GM19372 (cell line): ENCODE measurements at regions not wholly inside any gene's neighbourhood (a gene's known extent, or its start where the extent isn't known, plus 50 kb on each side); places are given as distances from the start of the nearest gene placed in this dataset.
A peak's percentile ranks its signal among the peaks of the same experiment; 100 is the strongest.

Experiments
- ATAC-seq: cut with Tn5 transposase; IDR thresholded peaks from one replicate; pipeline ENCODE4 v1.9.1; 2021; ENCODE audit warnings: mild to moderate bottlenecking, low read depth, moderate library complexity; ENCODE audit not compliant: unreplicated experiment

DNA sequence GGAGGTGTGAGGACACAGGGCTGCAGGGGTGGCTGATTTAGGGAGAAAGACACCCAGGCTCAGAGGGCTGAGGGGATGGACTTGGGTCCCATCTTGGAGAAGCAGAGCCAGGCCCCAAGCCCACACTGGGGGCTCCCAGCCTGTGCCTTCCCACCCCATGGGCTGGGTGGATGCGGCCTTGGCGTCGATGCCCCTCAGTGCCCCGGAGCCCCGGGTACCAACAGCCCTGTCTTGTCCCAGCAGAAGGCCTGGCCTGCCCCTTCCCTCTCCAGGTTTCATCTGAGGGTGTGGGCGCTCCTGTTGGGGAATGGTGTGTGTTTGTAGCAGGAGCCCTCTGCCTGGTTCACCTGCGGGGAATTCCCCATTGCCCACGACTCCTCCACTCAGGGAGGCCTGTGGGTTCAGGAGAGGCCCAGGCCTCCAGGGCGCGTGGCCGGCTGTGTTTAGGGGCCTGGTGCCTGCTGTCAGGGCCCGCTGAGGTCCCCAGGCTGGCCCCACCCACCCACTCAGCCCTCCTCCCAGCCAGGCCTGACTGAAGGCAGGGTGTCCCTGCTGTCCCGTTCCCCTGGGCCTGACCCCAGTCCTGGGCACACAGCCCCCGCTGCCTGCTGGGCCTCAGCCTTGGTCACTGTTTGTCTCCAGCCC, 51.1 kb upstream of the BEGAIN start:
- ATAC-seq = no peak

DNA sequence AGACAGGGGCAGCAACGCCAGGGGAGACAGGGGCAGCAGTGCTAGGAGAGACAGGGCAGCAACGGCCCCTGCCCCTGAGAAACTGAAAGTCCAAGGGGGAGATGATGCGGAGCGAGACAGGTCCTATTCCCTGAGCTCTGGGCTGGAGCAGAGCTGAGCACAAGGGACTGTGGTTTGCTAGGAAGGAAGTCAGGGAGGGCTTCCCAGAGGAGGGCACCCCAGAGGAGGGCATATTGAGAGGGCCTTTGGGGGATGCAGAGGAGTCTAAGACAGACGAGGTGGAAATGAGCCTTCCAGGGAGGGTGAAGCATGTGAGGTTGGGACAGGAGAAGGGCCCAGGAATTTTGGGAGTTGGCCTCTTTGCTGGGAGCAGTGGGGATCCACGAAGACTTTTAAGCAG, 52.1 kb upstream of the BEGAIN start:
- ATAC-seq = no peak

DNA sequence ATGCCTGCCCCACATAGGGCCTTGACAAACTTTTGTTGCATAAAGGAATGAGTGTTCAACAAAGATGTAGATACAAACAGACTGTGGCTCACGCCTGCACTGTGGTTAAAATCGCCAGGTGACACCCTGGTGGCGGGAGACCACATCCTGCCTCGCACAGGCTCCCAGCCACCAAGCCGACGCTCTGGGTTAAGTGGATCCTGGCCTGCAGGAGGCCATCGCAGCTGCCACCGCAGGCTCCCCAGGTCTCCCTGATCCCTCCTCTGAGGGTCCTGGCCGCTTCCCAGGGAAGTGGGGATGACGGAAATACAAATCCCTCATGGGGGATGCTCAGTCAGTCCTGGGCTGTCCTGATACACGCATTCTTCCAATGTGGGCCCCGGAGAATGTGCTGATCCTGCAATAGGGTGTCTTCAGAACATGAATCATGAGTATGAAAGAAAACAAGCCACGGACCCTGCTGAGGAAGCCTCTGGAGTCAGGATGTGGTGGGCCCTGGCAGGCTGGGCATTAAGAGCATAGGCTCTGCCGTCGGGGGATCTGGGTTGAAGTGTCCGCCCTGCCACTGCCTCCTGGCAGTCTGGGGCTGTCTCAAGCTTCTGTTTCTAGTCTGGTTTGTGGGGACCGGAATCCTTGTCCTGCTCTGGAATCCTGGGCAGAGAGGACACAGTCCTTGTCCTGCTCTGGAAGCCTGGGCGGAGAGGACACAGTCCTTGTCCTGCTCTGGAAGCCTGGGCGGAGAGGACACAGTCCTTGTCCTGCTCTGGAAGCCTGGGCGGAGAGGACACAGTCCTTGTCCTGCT, 53.5 kb upstream of the BEGAIN start:
- ATAC-seq = peak; percentile 98

DNA sequence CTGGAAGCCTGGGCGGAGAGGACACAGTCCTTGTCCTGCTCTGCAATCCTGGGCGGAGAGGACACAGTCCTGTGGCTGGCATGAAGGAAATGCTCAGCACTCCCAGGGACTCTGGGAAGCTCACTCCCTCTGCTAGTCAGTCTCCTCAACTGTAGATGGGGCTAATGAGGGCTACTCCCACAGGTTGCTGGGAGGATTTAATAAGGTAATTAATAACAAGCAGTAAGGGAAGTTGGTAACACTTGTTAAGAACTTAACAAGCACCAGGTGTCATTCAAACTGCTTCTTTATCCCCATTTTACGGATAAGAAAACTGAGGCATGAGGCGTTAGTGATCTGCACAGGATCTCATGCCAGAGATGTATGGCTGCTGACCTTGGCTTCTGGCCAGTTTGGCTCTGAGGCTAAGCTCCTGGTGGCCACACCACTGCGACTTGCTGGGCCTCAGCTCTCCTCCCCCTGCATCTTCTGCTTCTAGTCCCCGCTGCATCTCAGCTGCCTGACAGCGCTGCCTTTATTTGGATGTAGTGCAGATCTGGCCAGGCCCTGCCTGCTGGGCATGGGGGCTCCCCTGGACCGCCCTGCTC, 54.1 kb upstream of the BEGAIN start:
- no peak for ATAC-seq

DNA sequence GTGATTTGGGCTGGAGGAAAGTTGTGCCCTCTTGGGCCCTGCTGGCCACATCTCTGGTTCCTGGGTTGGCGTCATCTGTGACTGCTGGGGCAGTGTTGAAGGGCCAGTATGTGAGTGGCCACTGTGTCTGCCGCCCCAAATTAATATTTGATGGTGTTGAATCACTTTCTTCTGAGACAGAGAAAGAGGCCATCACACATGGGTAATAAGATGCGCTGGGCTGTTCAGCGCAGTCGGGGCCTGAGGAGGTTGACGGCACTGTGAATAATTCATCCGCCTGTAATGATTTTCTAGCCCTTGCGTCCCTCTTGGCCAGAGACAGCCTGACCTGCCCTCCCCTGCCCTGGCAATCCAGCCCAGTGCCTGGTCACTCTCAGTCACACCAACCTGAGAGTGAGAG, 56.2 kb upstream of the BEGAIN start:
- no peak for ATAC-seq

DNA sequence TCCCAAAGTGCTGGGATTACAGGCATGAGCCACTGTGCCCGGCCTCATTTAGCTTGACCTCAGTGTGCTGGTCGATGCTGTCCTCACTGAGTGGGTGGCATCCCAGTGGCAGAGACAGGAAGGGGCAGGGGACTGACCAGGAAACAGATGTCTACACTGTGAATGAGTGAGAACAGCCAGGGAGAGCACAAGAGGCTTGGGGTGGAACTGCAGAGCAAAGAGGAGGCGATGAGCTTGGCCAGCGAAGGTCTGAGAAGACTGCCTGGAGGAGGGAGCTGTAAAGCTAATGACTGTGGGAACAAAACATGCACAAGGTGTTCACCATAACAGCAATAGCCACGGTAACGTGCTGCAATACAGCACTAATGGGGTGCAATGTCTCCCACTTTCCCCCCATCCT, 57.2 kb upstream of the BEGAIN start:
- ATAC-seq = no peak

DNA sequence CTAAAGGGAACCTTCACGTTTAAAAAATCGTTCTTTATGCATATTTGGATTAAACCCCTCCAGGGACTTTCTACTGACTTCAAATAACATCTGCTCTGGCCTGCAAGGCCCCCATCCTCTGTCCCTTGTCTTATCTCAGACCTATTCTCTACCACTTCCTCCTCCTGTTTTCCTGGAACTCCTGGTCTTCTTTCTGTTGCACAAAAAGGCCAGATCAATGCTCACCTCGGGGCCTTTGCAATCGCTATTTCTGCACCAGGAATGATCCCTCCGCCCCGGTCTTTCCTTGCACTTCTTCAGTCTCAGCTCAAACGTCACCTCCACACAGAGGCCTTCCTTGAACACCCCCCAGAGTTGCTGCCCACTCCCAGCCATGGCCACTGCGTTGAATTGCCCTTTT, 57.6 kb upstream of the BEGAIN start:
- ATAC-seq = no peak

DNA sequence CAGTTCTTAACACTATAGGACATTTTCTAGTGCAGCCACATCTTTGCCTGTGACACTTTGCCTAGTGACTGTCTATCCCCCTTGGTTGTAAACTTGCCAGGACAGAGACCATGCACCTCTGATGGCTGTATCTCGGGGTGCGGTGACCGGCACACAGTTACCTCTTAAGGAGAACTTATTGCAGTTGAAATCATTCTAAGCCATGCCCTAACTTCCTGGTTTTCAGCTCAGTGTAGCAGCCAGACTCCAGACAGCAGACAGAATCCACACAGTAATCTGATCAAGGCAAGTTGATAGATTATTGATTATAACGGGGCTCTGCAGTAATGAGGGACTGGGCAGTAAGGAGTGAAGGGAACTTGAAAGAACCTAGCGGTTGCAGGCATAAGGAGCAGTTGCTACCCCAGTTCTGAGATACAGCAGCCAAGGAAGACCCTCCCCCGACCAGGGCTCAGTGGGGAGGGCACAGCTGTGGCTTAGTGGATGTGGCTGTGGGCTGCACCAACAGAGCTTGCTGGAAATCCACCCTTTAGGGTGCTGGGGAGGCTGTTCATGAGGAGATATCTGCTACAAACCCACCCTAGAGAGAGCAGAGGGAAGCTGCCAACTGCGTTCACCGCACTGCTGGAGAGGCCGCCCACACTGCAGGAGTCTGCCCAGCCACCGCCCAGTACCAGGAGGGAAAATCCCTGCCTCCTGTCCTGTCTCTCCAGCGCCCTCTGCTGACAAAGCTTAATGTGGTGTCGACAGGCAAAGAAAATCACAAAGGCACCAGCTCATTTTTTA, 58.2 kb upstream of the BEGAIN start:
- peak; percentile 89 for ATAC-seq

DNA sequence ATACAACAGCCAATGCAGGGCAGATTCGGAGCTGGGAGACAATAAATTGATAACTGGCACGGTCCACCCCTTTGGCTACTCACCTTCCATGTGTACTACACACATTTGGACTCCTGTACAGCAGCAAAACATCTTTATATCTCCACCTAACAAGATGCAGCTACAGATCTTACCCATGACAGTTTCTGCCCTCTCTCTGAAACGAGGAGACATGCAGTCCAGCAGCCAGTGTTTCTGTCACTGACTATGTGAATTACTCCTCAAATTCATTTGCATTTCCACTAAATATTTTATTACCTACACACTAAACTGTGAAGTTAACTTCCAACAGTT, 58.7 kb upstream of the BEGAIN start:
- no peak for ATAC-seq

DNA sequence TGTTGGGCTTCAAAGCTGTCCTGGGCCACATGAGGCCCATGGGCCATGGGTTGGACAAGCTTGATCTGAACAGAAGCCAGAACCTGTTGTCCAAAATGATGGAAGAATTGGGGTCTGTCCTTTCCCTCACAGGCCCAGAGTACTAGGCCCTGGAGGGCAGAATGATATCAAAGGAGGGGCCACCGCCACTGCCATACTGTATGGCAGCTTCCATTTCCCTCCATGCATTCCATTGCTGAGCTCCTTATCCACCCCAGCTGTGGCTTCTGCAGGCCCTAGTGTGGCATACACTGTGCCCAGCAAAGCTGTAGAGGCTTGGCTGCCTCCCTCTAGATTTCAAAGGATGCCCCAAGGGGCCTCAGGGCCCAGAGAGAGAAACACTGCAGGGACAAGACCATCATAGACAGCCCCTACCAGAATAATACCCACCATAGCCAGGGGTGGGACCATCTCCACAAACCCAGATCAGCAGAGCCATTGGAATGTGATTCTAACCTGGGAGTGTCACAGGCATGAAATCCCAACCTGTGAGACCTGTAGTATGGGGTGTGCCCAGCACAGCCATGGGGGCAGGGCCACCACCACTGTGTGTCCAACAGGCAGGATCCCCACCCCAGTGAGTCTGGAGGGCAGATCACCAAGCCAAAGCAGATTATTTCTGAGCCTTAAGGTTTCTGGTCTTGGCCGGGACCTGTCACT, 61.4 kb upstream of the BEGAIN start:
- ATAC-seq = no peak

DNA sequence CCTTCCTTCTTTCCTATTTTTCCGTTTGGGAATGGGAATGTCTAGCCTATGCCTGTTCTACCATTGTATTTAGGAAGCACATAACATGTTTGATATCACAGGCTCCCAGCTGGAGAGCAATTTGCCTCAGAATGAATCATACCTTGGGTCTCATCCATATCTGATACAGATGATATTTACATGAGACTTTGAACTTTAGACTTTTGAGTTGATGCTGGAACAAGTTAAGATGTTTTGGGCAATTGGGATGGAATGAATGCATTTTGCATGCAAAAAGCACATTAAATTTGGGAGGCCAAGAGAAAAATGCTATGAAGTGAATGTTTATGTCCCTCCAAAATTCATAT, 61.9 kb upstream of the BEGAIN start:
- no peak for ATAC-seq

DNA sequence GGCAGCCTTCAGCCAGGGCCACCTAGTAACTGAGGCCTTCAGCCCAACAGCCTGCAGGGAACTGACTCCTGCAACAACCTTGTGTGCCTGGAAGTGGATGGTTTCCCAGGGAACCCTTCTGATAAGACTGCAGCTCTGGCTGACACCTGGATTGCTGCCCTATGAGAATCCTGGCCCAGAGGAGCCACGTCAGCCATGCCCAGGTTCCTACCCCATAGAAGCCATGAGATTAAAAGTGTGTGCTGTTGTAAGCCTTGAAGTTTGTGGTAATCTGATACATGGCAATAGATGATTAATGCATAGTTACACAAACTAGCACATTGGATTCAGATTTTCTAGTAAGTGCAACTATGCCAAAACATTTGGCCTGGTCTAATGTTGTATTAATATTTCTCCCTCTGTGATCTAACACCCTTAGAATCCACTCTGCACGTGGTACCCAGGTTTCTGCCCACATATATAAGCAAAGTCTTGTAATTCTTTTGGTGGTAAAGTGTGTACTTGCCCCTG, 64.8 kb upstream of the BEGAIN start:
- no peak for ATAC-seq

DNA sequence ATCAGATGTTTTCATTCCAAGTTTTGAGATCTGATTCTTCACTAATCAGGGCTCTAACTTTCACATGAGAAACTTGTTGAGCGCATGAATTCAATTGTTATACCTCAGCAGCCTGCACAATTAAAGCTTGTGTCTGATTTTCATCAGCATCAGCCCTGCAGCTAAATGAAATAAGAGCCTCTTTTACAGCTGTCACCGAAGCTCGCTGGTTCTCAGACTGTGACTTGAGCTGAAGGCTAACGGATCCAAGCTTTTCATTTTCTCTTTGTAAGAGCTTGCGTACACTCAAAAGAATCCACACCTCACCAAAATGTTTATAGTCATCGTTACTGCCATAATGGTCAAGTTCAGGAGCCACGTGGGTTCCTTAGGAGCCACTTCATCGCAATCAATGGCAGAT, 65.5 kb upstream of the BEGAIN start:
- ATAC-seq = no peak

DNA sequence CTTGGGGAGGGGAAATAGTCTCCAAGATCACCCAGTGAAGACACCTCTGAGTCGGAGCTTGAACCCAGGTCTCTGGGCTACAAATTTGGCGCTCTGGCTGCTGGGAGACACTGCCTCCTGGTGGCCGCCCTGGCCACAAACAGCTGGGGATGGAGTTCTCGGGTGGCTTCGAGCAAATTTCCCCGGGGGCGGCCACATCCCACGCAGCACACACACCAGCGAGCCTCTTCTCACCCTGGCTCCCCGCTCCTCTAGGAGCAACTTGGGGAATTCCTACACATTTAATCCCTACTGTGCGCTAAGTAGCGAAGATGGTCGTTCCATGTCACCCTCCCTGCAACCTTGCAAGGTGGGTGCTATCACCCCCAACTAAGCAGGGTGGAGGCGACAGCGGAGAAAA, 66.2 kb upstream of the BEGAIN start:
- no peak for ATAC-seq

DNA sequence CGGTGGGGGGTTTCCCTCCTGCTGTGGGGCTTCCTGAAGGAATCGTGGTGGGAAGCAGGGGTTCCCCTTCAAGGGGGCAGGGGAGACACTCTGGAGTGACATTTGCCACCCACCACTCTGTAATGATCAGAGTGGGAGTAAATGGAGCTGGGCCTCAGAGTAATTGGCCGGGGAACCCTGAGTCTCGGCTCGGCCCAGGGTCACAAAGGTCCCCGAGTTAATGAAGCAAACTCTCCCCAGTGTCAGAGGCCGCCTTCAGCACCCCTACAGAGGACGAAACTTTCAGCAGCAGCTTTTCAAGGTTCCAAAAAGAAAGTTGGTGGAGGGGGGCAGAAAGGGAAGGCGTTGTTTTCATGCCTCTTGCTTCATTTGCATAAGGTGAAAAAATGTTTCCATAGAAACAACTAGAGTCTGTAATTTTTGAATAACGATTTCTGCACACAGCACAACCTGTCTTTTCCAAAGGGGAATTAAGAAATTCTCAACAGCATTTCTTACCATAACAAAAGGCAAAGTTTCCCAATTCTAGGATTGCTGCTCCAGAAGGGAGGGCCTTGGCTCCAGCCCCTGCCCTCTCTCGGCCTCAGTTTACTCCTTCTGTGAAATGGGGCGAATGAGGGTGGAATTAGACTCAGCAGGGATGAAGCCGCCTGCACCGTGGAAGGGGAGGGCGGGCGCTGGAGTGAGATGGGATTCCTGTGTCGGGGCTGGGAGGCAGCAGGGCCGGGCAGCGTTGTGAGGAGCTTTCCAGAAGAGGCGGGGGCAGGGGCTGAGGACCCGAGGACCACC, 67.0 kb upstream of the BEGAIN start:
- ATAC-seq = no peak

DNA sequence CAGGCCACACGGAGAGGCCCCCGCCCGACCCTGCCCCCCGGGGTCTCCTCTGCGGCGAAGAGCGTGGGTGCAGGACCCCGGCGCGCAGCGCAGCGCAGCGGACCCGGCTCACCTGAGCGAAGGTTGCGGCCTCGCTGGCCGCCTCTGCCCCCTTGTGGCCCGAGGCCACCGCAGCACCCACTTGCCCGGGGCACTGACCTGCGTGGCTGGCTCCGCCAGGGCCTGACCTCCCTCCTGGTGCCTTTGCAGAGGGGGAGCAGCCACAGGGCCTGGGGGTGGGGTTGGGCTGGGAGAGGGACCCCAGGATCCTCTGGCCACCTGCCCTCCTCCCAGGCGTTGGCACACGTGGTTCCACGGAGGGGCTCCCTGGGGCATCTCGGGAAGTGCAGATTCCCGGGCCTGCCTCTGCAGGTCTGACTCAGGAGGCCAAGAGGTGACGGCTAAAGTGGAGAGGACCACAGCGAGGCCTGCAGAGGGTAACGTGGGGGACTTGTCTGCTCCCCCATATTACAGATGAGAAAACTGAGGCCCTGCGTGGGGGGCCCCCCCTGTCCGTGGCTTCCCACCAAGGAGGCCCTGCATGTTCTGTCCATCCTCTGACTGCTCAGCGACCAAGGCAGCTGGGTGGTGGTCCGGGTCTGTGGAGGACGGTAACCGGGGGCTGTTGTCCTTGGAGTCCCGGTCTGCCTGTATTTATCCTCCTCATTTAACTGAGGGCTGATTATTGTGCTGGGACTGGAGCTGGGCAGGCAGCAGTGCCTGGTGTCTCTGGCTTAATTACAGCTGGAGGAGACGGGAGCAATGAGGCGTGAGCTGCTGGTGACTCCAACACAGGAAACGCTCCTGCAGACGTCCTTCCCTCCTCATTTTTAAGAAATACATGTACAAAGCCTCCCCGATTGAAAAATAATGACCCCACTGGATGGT, 67.9 kb upstream of the BEGAIN start:
- peak; percentile 80 for ATAC-seq

DNA sequence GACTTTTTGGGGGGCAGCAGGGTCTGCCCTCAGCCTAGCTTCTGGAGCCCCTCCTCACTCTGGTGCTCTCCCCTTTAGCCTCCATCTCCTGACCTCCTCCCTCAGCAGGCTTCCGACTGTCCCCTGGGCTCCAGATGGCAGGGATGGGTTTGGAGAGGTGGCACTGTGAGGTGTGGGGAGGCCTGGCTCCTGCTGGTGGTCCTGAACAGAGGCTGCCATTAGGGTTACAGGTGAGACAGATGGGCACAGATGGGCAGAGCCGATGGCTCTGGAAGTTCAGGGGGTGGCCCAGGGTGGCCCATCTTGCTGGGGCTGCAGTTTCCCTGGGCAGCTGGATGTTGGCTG, 68.5 kb upstream of the BEGAIN start:
- ATAC-seq = no peak

DNA sequence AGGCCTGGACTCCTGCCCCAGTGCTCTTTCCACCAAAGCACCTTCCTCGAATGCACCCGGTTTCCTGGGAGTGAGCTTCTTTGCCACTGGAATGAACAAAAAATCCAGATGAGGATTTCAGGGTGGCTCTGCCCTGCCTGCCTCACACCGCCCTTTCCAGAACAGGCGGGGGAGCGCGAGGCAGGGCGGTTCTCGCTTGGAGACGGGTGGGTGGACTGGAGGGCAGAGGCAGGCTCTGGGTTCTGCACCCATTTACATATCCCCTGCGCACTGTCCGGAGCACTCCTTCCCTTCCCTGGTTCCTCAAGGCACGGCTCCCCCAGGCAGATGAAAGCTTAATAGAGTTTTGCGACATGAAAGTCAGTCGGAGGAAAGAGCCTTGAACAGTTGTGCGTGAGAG, 69.7 kb upstream of the DLK1 start:
- ATAC-seq = no peak

DNA sequence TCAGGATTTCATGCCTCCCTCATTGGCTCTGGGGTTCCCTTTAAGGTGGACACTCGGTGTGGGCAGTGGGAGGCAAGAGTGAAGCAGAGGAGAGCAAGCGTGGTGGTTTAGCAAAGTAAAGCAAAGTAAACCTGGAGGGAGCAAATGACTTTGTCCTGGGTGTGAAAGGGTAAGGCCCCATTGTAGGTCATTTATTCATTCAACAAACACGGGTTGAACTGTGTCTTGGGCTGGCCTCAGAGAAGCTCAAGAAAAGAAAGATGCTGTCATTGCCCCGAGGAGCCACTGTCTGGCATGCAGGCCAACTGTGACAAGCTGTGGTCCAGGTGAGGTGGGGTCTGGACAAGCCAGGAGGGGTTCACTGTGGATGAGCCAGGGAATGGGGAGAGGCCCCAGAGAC, 68.9 kb upstream of the DLK1 start:
- no peak for ATAC-seq
